ENCODE measurements at regions not wholly inside any gene's neighbourhood (a gene's known extent, or its start where the extent isn't known, plus 50 kb on each side); places are given as distances from the start of the nearest gene placed in this dataset.

DNA sequence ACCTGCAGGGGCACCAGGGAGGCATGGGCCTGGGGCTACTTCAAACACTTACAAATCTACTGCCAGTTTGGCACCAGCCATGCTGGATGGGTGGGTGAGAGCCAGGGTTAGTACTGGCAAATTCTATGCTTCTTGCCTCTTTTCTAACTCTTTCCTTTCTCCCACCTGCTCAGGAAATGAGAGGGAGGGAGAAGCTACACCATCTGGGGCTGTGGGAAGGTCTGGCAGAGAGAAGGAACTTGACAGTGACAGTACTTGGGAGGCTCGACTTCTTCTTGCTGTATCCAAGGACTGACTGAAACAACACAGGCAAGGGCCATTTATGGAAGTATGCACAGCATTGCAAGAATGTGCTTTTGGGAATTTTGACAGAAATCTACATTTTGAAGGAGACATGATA, 149.6 kb upstream of the DYRK2 start:
- H4K20me1 ChIP-seq (ENCODE audit: insufficient read depth) = no peaks in the 10 kb centered on the region
- H3K9me2 ChIP-seq (ENCODE audit: insufficient read depth, low read length) = no peaks in the 10 kb centered on the region
- H3K27me3 ChIP-seq (ENCODE audit: insufficient read depth, low read depth, low read length) = no peaks in the 10 kb centered on the region
- H3F3A ChIP-seq (ENCODE audit: insufficient read depth, low read length, poor library complexity, severe bottlenecking) = no peaks in the 10 kb centered on the region
- no peak overlapping the region for H3K4me2 ChIP-seq (ENCODE audit: low read length)
- no peaks in the 10 kb centered on the region for H3K79me2 ChIP-seq (replicated peaks; ENCODE audit: insufficient read depth, low read length)
- no peak for TF ChIP-seq REST (IDR thresholded peaks at IDR 0.05; ENCODE audit: borderline replicate concordance)
- TF ChIP-seq CTCF (IDR thresholded peaks at IDR 0.05; ENCODE audit: poor library complexity, severe bottlenecking) = no peak
- TF ChIP-seq SMC3 (conservative IDR thresholded peaks at IDR 0.05; ENCODE audit: poor library complexity) = no peak
- TF ChIP-seq MXI1 (conservative IDR thresholded peaks at IDR 0.05; ENCODE audit: poor library complexity, severe bottlenecking) = no peak
- TF ChIP-seq POLR2AphosphoS5 (IDR thresholded peaks at IDR 0.05) = no peak
- TF ChIP-seq TAF1 (IDR thresholded peaks at IDR 0.05; ENCODE audit: low read depth) = no peak
- TF ChIP-seq EZH2 (IDR thresholded peaks at IDR 0.05; ENCODE audit: borderline replicate concordance, insufficient read depth, low read length, poor library complexity, severe bottlenecking) = no peak
- no peak for TF ChIP-seq RAD21 (conservative IDR thresholded peaks at IDR 0.05)
- TF ChIP-seq EP300 (conservative IDR thresholded peaks at IDR 0.05; ENCODE audit: poor library complexity, severe bottlenecking) = no peak
- H3K36me3 ChIP-seq (ENCODE audit: insufficient read depth, low read length) = no peaks in the 10 kb centered on the region
- no peaks in the 10 kb centered on the region for H3K9me3 ChIP-seq (ENCODE audit: low read length)
- H3K4me3 ChIP-seq (ENCODE audit: low read length) = no peak overlapping the region
- H3K9ac ChIP-seq (ENCODE audit: low read length) = no peak overlapping the region
- H3K27ac ChIP-seq (ENCODE audit: low read length) = no peak overlapping the region
- no peak overlapping the region for H2AFZ ChIP-seq (ENCODE audit: low read depth, low read length)

DNA sequence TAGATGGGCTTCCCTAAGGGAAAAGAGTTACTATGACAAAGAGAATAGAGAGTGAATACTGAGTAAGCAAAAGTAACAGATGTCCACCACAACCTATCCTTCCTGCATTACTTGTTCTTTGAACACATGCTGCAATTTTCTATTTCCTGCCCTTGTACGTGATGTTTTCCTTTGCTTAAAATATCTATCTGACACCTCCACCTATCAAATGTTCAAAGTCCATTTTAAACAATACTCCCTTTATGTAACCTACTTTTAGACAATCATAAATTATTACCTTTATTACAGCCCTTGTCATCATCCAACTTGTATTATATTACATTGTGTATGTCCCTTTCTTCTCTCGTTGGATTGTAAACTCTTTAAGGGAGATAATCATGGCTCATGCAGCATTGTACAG, 147.2 kb upstream of the DYRK2 start:
- Histone ChIP-seq H3K9me2 (ENCODE audit: insufficient read depth, low read length) (no peaks in the 10 kb centered on the region), H3K27ac (ENCODE audit: low read length) (no peak overlapping the region), H3F3A (ENCODE audit: insufficient read depth, low read length, poor library complexity, severe bottlenecking) (no peaks in the 10 kb centered on the region), H3K27me3 (ENCODE audit: insufficient read depth, low read depth, low read length) (no peaks in the 10 kb centered on the region), H2AFZ (ENCODE audit: low read depth, low read length) (no peak overlapping the region), H4K20me1 (ENCODE audit: insufficient read depth) (no peaks in the 10 kb centered on the region), H3K36me3 (ENCODE audit: insufficient read depth, low read length) (no peaks in the 10 kb centered on the region), H3K9me3 (ENCODE audit: low read length) (no peaks in the 10 kb centered on the region), H3K4me3 (ENCODE audit: low read length) (no peak overlapping the region), H3K4me2 (ENCODE audit: low read length) (no peak overlapping the region), H3K79me2 (replicated peaks; ENCODE audit: insufficient read depth, low read length) (no peaks in the 10 kb centered on the region), H3K9ac (ENCODE audit: low read length) (no peak overlapping the region)
- TF ChIP-seq MXI1 (conservative IDR thresholded peaks at IDR 0.05; ENCODE audit: poor library complexity, severe bottlenecking) (no peak), CTCF (IDR thresholded peaks at IDR 0.05; ENCODE audit: poor library complexity, severe bottlenecking) (no peak), EP300 (conservative IDR thresholded peaks at IDR 0.05; ENCODE audit: poor library complexity, severe bottlenecking) (no peak), REST (IDR thresholded peaks at IDR 0.05; ENCODE audit: borderline replicate concordance) (no peak), POLR2AphosphoS5 (IDR thresholded peaks at IDR 0.05) (no peak), RAD21 (conservative IDR thresholded peaks at IDR 0.05) (no peak)

Measured in neural cell (in vitro differentiated cells).